SK-N-SH treated with all-trans-retinoic acid at 6 μM for 48 hours (cell line): ENCODE measurements at regions not wholly inside any gene's neighbourhood (a gene's known extent, or its start where the extent isn't known, plus 50 kb on each side); places are given as distances from the start of the nearest gene placed in this dataset.

ENCODE experiments used
- ATAC-seq: fragments of 200-7000 bp; cut with Tn5 transposase; 3 replicates; pipeline ENCODE4 v1.9.1; 2020; ENCODE audit warnings: mild to moderate bottlenecking, moderate library complexity
- ARNTL ChIP-seq: fragments of 450-650 bp; formaldehyde crosslinking; IDR thresholded peaks from 2 replicates; pipeline ENCODE4 v1.5.0; 2020; ENCODE audit warnings: low read depth, mild to moderate bottlenecking, moderate library complexity, borderline replicate concordance
- BACH2 ChIP-seq: fragments of 250-450 bp; sonication (Bioruptor Pico); IDR thresholded peaks from 2 replicates; pipeline ENCODE4 v1.9.0; 2021; ENCODE audit warnings: mild to moderate bottlenecking, borderline replicate concordance
- CSDC2 ChIP-seq: fragments of 250-450 bp; sonication (Bioruptor Pico); IDR thresholded peaks from 2 replicates; pipeline ENCODE4 v1.5.0; 2020; ENCODE audit warnings: mild to moderate bottlenecking, moderate library complexity
- ESRRG ChIP-seq: fragments of 250-450 bp; sonication (Bioruptor Pico); IDR thresholded peaks from 2 replicates; pipeline ENCODE4 v1.6.1; 2021; ENCODE audit warnings: mild to moderate bottlenecking
- GLIS3 ChIP-seq: fragments of 250-450 bp; sonication (Bioruptor Pico); IDR thresholded peaks from 2 replicates; pipeline ENCODE4 v1.5.0; 2020; ENCODE audit warnings: mild to moderate bottlenecking, moderate library complexity
- ISL1 ChIP-seq: fragments of 250-450 bp; sonication (Bioruptor Pico); IDR thresholded peaks from 2 replicates; pipeline ENCODE4 v2.1.2; 2022; ENCODE audit warnings: mild to moderate bottlenecking, moderate library complexity
- OSR1 ChIP-seq: fragments of 250-450 bp; sonication (Bioruptor Pico); IDR thresholded peaks from 2 replicates; pipeline ENCODE4 v1.8.0; 2022; ENCODE audit warnings: moderate library complexity, mild to moderate bottlenecking, inconsistent platforms
- POU6F1 ChIP-seq: fragments of 250-450 bp; sonication (Bioruptor Pico); IDR thresholded peaks from 2 replicates; pipeline ENCODE4 v1.8.0; 2021; ENCODE audit warnings: low read depth, mild to moderate bottlenecking, moderate library complexity, borderline replicate concordance
- PPARA ChIP-seq: fragments of 250-450 bp; sonication (Bioruptor Pico); IDR thresholded peaks from 2 replicates; pipeline ENCODE4 v1.5.0; 2020; ENCODE audit warnings: mild to moderate bottlenecking, borderline replicate concordance
- RARB ChIP-seq: fragments of 250-450 bp; sonication (Bioruptor Pico); IDR thresholded peaks from 2 replicates; pipeline ENCODE4 v1.8.0; 2021; ENCODE audit warnings: mild to moderate bottlenecking, moderate library complexity
- SNAI2 ChIP-seq: fragments of 250-450 bp; sonication (Bioruptor Pico); IDR thresholded peaks from 2 replicates; pipeline ENCODE4 v1.5.0; 2020; ENCODE audit warnings: mild to moderate bottlenecking, moderate library complexity
- TCF4 ChIP-seq: fragments of 250-450 bp; sonication (Bioruptor Pico); IDR thresholded peaks from 2 replicates; pipeline ENCODE4 v1.8.0; 2021; ENCODE audit warnings: mild to moderate bottlenecking, moderate library complexity, borderline replicate concordance
- TOX ChIP-seq: fragments of 250-450 bp; sonication (Bioruptor Pico); IDR thresholded peaks from 2 replicates; pipeline ENCODE4 v1.8.0; 2021; ENCODE audit warnings: mild to moderate bottlenecking, moderate library complexity, borderline replicate concordance
- ZC3H10 ChIP-seq: fragments of 250-450 bp; sonication (Bioruptor Pico); IDR thresholded peaks from 2 replicates; pipeline ENCODE4 v1.5.1; 2021; ENCODE audit warnings: mild to moderate bottlenecking, moderate library complexity
- ZFP3 ChIP-seq: fragments of 250-450 bp; sonication (Bioruptor Pico); IDR thresholded peaks from 2 replicates; pipeline ENCODE4 v1.5.0; 2020; ENCODE audit warnings: mild to moderate bottlenecking, moderate library complexity
- ZFP30 ChIP-seq: fragments of 450-650 bp; formaldehyde crosslinking; IDR thresholded peaks from 2 replicates; pipeline ENCODE4 v1.5.0; 2022; ENCODE audit warnings: mild to moderate bottlenecking, moderate library complexity
- ZNF565 ChIP-seq: fragments of 450-650 bp; formaldehyde crosslinking; conservative IDR thresholded peaks from 2 replicates; pipeline ENCODE4 v1.5.0; 2020; ENCODE audit warnings: low read depth, mild to moderate bottlenecking, moderate library complexity
- ZNF70 ChIP-seq: fragments of 450-650 bp; formaldehyde crosslinking; IDR thresholded peaks from 2 replicates; pipeline ENCODE4 v1.5.0; 2020; ENCODE audit warnings: mild to moderate bottlenecking, moderate library complexity
- ZNF8 ChIP-seq: fragments of 450-650 bp; formaldehyde crosslinking; IDR thresholded peaks from 2 replicates; pipeline ENCODE4 v1.5.0; 2020; ENCODE audit warnings: mild to moderate bottlenecking, moderate library complexity
- TF ChIP-seq, protein P1 (sequence below): fragments of 250-450 bp; sonication (Bioruptor Pico); IDR thresholded peaks from 2 replicates; pipeline ENCODE4 v1.5.1; 2021; ENCODE audit warnings: mild to moderate bottlenecking, moderate library complexity
- TF ChIP-seq, protein P2 (sequence below): fragments of 250-450 bp; sonication (Bioruptor Pico); IDR thresholded peaks from 2 replicates; pipeline ENCODE4 v1.5.0; 2020; ENCODE audit warnings: mild to moderate bottlenecking, moderate library complexity

DNA sequence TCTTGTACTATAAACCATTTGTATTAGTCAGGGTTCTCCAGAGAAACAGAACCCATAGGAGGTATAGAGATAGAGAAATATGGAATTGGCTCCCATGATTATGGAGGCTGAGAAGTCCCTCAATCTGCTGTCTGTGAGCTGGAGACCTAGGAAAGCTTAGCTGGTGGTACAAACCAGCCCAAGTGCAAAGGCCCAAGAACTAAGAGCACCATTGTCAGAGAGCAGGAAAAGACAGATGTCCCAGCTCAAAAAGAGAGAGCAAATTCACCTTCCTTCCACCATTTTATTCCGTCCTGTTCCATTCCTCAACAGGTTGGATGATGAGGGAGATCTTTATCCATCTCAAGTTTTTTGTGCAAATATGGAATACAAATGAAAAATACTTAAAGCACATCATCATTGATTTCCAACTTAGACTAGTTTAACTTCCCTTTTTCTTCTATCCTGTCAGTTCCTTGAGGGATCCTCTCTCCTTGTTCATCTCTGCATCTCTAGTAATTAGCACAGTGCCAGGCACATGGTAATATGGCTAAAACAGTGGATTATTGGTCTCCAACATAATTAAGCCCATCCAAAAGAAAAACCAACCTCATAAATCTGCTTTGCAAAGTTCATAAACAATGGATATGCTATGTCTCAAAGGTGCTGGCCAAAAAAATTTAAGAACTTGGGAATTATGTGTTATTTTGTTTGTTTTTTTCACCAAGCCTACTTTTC, 83.1 kb upstream of the PIK3CG start:
- ATAC-seq = no peak
- no peak for TF ChIP-seq CSDC2

DNA sequence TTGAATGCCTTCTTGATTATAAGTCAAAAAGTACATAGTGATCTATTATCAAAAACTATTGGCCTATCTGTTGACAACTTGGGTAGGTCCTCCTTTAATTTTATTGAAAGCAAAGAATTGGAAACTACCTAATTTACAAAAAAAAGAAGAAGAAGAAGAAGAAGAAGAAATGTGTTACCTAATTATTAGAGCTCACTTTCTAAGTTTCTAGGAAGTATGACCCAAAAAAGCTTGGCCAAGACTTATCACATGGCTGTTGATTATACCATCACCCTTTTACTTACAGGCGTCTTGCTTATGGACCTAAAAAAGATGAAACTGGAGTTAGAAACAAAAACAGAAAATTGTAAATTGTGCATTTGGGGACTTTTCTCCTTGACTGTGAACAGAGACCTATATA, 81.8 kb upstream of the PIK3CG start:
- TF ChIP-seq OSR1 (CRISPR knock-in tag) (no peak), ZFP3 (CRISPR knock-in tag) (no peak), ZNF70 (no peak), SNAI2 (CRISPR knock-in tag) (no peak), ZC3H10 (CRISPR knock-in tag) (no peak), ARNTL (CRISPR knock-in tag) (no peak), ISL1 (CRISPR knock-in tag) (no peak), ZNF565 (no peak), BACH2 (CRISPR knock-in tag) (no peak), ZFP30 (CRISPR knock-in tag) (no peak), TCF4 (CRISPR knock-in tag) (no peak), RARB (no peak), GLIS3 (CRISPR knock-in tag) (no peak), CSDC2 (no peak), TOX (no peak), POU6F1 (no peak)
- TF ChIP-seq, protein P1, sequence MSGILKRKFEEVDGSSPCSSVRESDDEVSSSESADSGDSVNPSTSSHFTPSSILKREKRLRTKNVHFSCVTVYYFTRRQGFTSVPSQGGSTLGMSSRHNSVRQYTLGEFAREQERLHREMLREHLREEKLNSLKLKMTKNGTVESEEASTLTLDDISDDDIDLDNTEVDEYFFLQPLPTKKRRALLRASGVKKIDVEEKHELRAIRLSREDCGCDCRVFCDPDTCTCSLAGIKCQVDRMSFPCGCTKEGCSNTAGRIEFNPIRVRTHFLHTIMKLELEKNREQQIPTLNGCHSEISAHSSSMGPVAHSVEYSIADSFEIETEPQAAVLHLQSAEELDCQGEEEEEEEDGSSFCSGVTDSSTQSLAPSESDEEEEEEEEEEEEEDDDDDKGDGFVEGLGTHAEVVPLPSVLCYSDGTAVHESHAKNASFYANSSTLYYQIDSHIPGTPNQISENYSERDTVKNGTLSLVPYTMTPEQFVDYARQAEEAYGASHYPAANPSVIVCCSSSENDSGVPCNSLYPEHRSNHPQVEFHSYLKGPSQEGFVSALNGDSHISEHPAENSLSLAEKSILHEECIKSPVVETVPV (CRISPR knock-in tag) = no peak
- no peak for ATAC-seq

DNA sequence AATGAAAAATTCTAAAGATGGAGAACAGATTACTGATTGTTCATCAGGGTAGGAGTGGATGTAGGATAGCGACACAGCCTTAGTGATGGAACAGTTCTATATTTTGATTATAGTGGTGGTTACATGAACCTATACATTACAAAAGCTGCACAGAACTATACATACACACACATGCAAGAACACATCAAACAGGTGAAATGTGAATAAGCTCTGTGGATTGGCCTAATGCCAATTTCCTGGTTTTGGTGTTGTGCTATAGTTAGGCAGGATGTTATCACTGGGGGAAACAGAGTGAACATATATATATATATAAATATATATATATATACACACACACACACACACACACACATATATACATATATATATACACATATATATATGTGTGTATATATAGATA, 76.4 kb upstream of the PIK3CG start:
- no peak for ATAC-seq
- no peak for TF ChIP-seq TOX
- TF ChIP-seq ZNF8 (CRISPR knock-in tag) = no peak
- no peak for TF ChIP-seq GLIS3 (CRISPR knock-in tag)
- TF ChIP-seq ZNF565 = no peak

GRCh38 chr7:106791526-106791925, 73.6 kb upstream of the PIK3CG start:
- ATAC-seq = no peak
- TF ChIP-seq TCF4 (CRISPR knock-in tag) (no peak), ESRRG (CRISPR knock-in tag) (no peak), OSR1 (CRISPR knock-in tag) (no peak), TOX (no peak), ZFP30 (CRISPR knock-in tag) (no peak), BACH2 (CRISPR knock-in tag) (no peak), ZNF565 (no peak), ZNF70 (no peak)
- TF ChIP-seq, protein P2, sequence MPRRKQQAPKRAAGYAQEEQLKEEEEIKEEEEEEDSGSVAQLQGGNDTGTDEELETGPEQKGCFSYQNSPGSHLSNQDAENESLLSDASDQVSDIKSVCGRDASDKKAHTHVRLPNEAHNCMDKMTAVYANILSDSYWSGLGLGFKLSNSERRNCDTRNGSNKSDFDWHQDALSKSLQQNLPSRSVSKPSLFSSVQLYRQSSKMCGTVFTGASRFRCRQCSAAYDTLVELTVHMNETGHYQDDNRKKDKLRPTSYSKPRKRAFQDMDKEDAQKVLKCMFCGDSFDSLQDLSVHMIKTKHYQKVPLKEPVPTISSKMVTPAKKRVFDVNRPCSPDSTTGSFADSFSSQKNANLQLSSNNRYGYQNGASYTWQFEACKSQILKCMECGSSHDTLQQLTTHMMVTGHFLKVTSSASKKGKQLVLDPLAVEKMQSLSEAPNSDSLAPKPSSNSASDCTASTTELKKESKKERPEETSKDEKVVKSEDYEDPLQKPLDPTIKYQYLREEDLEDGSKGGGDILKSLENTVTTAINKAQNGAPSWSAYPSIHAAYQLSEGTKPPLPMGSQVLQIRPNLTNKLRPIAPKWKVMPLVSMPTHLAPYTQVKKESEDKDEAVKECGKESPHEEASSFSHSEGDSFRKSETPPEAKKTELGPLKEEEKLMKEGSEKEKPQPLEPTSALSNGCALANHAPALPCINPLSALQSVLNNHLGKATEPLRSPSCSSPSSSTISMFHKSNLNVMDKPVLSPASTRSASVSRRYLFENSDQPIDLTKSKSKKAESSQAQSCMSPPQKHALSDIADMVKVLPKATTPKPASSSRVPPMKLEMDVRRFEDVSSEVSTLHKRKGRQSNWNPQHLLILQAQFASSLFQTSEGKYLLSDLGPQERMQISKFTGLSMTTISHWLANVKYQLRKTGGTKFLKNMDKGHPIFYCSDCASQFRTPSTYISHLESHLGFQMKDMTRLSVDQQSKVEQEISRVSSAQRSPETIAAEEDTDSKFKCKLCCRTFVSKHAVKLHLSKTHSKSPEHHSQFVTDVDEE (CRISPR knock-in tag) = no peak

GRCh38 chr7:106792233-106792926, 72.7 kb upstream of the PIK3CG start:
- no peak; the same call in 1 of the 2 replicates for TF ChIP-seq ISL1 (CRISPR knock-in tag)
- TF ChIP-seq, protein P1 (CRISPR knock-in tag) = no peak
- TF ChIP-seq BACH2 (CRISPR knock-in tag) = no peak
- TF ChIP-seq PPARA (CRISPR knock-in tag) = no peak
- TF ChIP-seq ZC3H10 (CRISPR knock-in tag) = no peak
- no peak for TF ChIP-seq ZNF8 (CRISPR knock-in tag)
- TF ChIP-seq POU6F1 = no peak
- TF ChIP-seq, all 23 proteins: peak for 0
- ATAC-seq = peak; percentile 18; the same call in 1 of the 3 replicates
